A204.1 (cell line): ENCODE measurements at regions not wholly inside any gene's neighbourhood (a gene's known extent, or its start where the extent isn't known, plus 50 kb on each side); places are given as distances from the start of the nearest gene placed in this dataset.

Source experiments
- FAIRE-seq: peaks from 2 replicates; lab custom pipeline; 2012; peaks lifted over from hg19 to GRCh38; lab: Jason Lieb, UNC

DNA sequence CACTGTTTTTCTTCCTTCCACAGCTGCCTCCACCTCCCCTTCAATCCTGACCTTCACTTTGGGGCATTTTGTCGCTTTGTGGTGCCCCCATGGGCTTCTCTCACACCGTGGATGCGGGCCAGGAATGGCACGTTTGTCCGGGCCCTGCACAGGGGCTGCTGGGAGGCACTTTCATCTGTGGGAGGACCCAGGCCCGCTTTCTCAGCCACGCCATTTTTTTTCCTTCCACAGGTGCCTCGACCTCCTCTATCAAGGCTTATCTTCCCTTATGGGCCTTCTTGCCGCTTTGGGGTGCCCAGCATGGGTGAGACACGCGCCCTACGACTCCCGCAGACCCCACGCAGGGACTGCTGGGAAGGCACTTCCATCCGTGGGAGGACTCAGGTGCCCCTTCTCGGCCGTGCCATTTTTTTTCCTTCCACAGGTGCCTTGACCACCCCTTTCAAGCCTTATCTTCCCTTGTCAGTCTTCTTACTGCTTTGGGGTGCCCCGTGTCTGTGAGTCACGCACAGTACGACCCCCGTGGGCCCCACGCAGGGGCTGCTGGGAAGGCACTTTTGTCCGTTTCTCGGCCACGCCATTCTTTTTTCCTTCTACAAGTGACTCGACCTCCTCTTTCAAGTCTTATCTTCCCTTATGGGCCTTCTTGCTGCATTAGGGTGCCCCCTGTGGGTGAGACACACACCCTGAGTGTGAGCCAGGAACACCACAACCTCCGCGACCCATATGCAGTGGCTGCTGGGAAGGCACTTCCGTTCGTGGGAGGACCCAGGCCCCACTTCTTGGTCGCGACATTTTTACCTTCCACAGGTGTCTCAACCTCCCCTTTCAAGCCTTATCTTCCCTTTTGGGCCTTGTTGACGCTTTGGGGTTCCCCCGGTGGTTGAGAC lies 270.7 kb downstream of the ALG10 start:
- FAIRE-seq, result no peak

- no peak for FAIRE-seq
These were observed 271.8 kb downstream of the ALG10 start for GRCh38 chr12:34294137-34294536.

GRCh38 chr12:34294671-34295365 lies 272.5 kb downstream of the ALG10 start:
- no peak for FAIRE-seq

GRCh38 chr12:34295366-34296142 lies 273.3 kb downstream of the ALG10 start:
- FAIRE-seq, result no peak

GRCh38 chr12:34296143-34297041 lies 274.1 kb downstream of the ALG10 start:
- no peak for FAIRE-seq

- no peak for FAIRE-seq
These were observed 275.0 kb downstream of the ALG10 start for GRCh38 chr12:34297126-34297789.

DNA sequence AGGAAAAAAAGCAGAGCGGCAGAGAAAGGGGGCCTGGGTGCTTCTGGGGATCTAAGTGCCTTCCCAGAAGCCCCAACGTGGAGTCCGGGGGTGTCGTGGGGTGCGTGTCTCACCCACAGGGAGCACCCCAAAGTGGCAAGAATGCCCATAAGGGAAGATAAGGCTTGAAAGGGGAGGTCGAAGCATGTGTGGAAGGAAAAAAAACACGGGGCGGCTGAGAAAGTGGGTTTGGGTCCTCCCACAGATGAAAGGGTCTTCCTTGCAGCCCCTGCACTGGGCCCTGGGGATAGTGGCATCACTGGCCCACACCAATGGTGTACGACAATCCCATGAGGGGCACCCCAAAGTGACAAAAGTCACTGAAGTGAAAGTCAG lies 275.5 kb downstream of the ALG10 start:
- no peak for FAIRE-seq

GRCh38 chr12:34298176-34298970 lies 276.1 kb downstream of the ALG10 start:
- no peak for FAIRE-seq

DNA sequence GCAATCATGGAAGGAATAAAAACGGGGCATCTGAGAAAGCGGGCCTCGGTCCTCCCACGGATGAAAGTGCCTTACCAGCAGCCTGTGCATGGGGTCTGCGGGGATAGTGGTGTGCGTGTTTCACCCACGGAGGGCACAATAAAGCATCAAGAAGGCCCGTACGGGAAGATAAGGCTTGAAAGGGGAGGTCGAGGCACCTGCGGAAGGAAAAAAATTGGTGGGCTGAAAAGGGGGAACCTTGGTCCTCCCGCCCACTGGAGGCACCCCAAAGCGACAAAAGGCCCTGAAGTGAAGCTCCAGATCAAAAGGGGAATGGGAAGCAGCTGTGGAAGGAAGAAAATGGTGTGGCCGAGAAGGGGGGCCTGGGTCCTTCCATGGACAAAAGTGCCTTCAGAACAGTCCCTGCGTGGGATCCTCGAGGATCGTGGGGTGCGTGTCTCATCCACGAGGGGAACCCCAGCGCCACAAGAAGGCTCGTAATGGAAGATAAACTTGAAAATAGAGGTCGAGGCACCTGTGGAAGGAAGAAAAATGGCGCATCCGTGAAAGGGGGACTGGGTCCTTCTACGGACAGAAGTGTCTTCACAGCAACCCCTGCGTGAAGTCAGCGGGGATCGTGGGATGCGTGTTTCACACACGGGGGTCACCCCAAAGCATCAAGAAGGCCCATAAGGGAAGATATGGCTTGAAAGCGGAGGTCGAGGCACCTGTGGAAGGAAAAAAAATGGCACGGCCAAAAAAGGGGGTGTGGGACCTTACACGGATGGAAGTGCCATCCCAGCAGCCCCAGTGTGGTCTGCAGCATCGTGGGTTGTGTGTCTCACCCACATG lies 276.9 kb downstream of the ALG10 start:
- no peak for FAIRE-seq

- FAIRE-seq, result no peak
These were observed 277.5 kb downstream of the ALG10 start for GRCh38 chr12:34299802-34300193.

- no peak for FAIRE-seq
These were observed 278.3 kb downstream of the ALG10 start for GRCh38 chr12:34300376-34301250.

DNA sequence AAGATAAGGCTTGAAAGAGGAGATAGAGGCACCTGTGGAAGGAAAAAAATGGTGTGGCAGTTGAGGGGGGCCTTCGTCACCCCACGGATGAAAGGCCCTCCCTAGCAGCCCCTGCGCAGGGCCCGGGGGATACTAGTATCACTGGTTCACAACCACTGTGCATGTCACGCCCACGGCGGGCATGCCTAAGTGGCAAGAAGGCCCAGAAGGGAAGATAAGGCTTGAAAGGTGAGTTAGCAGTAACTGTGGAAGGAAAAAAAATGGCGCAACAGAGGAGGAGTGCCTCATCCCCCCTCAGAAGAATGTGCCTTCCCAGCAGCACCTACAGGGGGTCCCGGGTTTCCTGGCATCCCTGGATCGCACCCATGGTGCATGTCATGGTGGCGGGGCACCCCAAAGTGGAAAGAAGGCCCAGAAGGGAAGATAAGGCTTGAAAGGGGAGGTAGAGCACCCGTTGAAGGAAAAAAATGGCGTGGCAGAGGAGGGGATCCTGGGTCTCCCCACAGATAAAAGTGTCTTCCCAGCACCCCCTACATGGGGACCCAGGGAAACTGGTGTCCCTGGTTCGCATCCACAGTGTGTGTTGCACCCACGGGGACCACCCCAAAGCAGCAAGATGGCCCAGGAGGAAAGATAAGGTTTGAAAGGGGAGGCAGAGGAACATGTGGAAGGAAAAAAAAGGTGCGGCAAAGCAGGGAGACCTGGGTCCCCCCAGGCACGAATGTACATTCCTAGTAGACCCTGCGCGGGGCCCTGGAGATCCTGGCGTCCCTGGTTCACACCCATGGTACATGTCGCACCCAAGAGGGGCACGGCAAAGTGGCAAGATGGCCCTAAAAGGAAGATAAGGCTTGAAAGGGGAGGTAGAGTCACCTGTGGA lies 279.2 kb downstream of the ALG10 start:
- no peak for FAIRE-seq

- FAIRE-seq, result no peak
These were observed 280.0 kb downstream of the ALG10 start for GRCh38 chr12:34302131-34302885.

DNA sequence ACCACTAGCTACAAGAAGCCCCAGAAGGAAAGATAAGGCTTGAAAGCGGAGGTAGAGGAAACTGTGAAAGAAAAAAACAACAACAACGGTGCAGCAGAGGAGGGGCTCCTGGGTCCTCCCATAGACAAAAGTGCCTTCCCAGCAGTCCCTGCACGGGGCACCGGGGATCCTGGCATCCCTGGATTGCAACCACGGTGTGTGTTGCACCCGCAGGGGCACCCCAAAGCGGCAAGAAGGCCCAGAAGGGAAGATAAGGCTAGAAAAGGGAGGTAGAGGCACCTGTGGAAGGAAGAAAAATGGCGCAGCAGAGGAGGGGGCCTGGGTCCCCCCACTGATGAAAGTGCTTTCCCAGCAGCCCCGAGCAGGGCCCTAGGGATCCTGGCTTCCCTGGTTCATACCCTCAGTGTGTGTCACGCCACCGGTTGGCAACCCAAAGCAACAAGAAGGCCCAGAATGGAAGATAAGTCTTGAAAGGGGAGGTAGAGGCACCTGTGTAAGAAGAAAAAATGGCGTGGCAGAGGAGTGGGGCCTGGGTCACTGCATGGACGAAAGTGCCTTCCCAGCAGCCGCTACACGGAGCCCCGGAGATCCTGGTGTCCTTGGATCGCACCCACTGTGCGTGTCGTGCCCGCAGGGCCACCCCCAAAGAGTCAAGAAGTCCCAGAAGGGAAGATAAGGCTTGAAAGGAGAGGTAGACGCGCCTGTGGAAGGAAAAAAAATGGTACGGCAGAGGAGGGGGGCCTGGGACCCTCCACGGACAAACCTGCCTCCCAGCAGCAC lies 281.0 kb downstream of the ALG10 start:
- FAIRE-seq, result no peak

DNA sequence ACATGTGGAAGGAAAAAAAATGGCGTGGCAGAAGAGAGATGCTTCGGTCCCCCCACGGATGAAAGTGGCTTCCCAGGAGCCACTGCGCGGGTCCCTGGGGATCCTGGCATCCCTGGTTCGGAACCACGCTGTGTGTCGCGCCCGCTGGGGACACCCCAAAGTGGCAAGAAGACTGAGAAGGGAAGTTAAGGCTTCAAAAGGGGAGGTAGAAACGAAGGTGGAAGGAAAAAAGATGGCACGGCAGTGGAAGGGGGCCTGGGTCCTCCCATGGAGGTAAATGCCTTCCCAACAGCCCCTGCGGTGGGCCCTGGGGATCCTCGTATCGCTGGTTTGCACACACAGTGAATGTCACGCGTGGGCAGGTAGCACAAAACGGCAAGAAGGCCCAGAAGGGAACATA lies 281.7 kb downstream of the ALG10 start:
- no peak for FAIRE-seq

DNA sequence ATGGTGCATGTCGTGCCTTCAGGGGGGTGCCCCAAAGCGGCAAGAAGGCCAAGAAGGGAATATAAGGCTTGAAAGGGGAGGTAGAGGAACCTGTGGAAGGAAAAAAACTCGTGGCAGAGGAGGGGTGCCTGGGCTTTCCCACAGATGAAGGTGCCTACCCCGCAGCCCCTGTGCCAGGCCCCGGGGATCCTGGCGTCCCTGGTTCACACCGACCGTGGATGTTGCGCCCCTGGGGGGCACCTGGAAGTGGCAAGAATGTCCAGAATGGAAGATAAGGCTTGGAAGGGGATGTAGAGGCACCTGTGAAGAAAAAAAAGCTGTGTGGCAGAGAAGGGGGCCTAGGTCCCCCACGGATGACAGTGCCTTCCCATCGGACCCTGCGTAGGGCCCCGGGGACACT lies 282.2 kb downstream of the ALG10 start:
- no peak for FAIRE-seq
